Common myeloid progenitor, CD34-positive (primary cell): ENCODE measurements at regions not wholly inside any gene's neighbourhood (a gene's known extent, or its start where the extent isn't known, plus 50 kb on each side); places are given as distances from the start of the nearest gene placed in this dataset.

Experiments used
- CTCF ChIA-PET: fragments of 350-600 bp; sonication (Branson Sonifier 250); formaldehyde crosslinking; loops from one replicate; lab custom pipeline; 2021; ENCODE audit warnings: antibody characterized with exemption; lab: Charles Lee
- POLR2A ChIA-PET: fragments of 350-600 bp; sonication (Branson Sonifier 250); formaldehyde crosslinking; loops from one replicate; lab custom pipeline; 2021; ENCODE audit warnings: antibody characterized with exemption; lab: Charles Lee
- DNase-seq, 3 donors: peaks; one replicate each; pipeline versions ENCODE4 v3.0.0 to v3.0.0-alpha.2; 2013
- H3K27ac ChIP-seq, 2 experiments: 1 replicate in 1 of 2; 2 replicates in 1 of 2; pipeline ENCODE4 v1.7.0; 2013; ENCODE audit warnings: inconsistent platforms in 2 of 2, low read length in 2 of 2, mild to moderate bottlenecking in 2 of 2, low read depth in 1 of 2, moderate library complexity in 1 of 2; ENCODE audit not compliant: severe bottlenecking in 2 of 2, insufficient read depth in 1 of 2, poor library complexity in 1 of 2
- H3K27me3 ChIP-seq, 5 experiments: replicated peaks in 2 of 5; 1 replicate in 3 of 5; 2 replicates in 2 of 5; pipeline versions ENCODE4 v1.6.1 to v1.7.0; 2013; ENCODE audit warnings: low read length in 4 of 5, mild to moderate bottlenecking in 2 of 5, moderate library complexity in 2 of 5, inconsistent platforms in 1 of 5; ENCODE audit not compliant: insufficient read depth in 5 of 5, control insufficient read depth in 4 of 5
- H3K36me3 ChIP-seq, 4 experiments: 1 replicate in 2 of 4; 2 replicates in 2 of 4; pipeline versions ENCODE4 v1.6.1 to v1.7.0; 2013; ENCODE audit warnings: low read length in 3 of 4, control low read depth in 1 of 4, mild to moderate bottlenecking in 1 of 4; ENCODE audit not compliant: control insufficient read depth in 4 of 4, insufficient read depth in 4 of 4
- H3K4me1 ChIP-seq, 4 experiments: 1 replicate in 3 of 4; 2 replicates in 1 of 4; pipeline versions ENCODE4 v1.6.1 to v1.7.1; 2013; ENCODE audit warnings: low read length in 3 of 4, mild to moderate bottlenecking in 3 of 4, control low read depth in 1 of 4, inconsistent platforms in 1 of 4, moderate library complexity in 1 of 4; ENCODE audit not compliant: control insufficient read depth in 4 of 4, insufficient read depth in 4 of 4; ENCODE audit errors: control extremely low read depth in 1 of 4
- H3K4me3 ChIP-seq, 7 experiments: 1 replicate in 4 of 7; 2 replicates in 3 of 7; pipeline versions ENCODE4 v1.5.1 to v1.7.0; 2013; ENCODE audit warnings: mild to moderate bottlenecking in 7 of 7, low read length in 6 of 7, moderate library complexity in 6 of 7, inconsistent platforms in 2 of 7, low read depth in 2 of 7, control low read depth in 1 of 7; ENCODE audit not compliant: insufficient read depth in 4 of 7, control insufficient read depth in 1 of 7; ENCODE audit errors: extremely low read depth in 1 of 7
- H3K9me3 ChIP-seq, 5 experiments: 1 replicate in 4 of 5; 2 replicates in 1 of 5; pipeline versions ENCODE4 v1.6.1 to v1.7.1; 2013; ENCODE audit warnings: low read length in 4 of 5, mild to moderate bottlenecking in 2 of 5, inconsistent platforms in 1 of 5, low read depth in 1 of 5, moderate library complexity in 1 of 5; ENCODE audit not compliant: control insufficient read depth in 4 of 5, insufficient read depth in 2 of 5; ENCODE audit errors: control extremely low read depth in 1 of 5
- WGBS: methylation state at CpG from one replicate; pipeline ENCODE4 v1.1.5; 2013; ENCODE audit not compliant: insufficient coverage; 5-methylcytosine and 5-hydroxymethylcytosine counted together

DNA sequence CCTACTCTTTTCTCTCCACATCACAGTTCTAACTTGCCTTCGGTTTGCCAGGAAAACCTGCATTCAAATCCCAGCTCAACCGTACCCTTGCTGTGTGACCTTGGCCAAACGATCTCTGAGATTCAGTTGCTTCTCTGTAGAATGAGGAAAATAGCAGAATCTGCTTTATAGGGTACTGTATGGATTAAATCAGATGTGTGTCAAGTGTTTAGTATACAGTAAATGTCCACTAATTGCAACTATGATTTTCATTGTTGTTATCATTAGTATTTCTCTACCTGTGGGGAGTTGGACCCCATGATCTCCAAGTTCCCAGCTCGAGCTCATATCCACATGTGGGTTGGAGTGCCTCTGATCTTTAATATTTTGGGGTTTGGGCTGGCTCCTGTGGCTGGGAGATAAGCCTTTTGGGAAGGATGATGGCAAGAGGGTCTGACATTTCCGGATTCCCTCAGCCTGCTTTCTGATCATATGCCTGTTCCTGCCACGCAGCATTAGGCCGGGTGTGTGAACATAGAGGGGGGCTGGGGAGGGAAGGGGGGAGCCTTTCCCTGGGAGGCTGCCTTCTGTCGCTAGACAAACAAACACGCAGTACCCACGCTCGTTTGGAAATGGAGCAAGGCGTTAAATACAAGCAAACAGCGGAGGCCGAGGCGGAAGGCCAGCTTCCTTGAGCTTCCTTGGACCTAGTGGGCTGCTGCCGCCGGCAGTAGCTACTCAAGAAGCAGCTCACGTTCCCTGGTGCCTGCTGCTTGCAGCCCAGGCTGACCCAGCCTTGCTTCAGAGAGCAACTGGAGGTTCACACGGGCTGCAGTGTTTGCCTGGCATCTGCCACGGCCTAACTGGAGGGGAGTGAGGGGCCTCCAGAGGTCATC, 213.5 kb upstream of the LHX5 start:
- ChIA-PET CTCF (no interaction called here), POLR2A (no interaction called here)
- WGBS, result 76% methylated on average over 17 of the region's 20 CpGs

DNA sequence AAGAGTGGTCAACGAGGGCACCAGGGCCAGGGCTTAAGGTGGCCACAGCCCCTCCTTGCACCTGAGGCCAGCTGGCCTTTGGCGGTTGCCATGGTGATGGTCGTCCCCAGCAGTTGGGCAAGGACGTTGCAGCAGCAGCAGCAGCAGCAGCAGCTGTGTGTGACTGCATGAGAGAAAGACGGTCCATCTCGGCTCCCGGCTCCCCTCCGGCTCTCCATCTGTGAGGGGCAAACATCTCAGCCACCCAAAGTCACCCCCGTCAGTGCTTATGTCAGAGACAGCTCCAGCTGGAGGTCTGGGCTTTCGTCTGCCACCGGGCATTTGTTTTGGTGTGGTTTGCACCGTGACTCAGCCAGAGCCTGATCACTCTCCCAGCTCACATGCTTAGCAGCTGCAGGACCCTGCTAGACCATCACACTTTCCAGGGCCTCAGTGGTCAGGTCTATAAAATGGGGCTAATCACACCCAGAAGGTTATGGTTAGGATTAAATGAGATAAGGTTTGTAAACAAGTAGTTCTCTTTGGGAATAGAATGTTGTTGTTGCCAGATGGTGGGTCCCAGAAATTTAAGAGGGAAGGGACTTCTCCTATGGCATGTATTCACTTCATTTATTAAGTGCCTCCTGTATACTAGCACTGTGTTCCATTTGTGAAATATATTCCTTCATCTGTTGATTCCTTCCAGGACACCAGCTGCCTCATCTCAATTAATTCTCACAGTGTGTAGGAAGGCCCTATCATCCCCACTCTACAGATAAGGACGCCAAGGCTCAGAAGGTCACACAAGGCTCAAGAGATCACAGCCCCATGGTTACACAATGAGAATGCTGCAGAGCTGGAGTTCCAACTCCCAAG, 212.6 kb upstream of the LHX5 start:
- Histone ChIP-seq H3K27me3 (peaks cover 0 to 14% (median 3%) of the 10 kb centered on the region in 5 experiments), H3K4me1 (no peaks in the 10 kb centered on the region), H3K4me3 (no peak overlapping the region), H3K9me3 (no peaks in the 10 kb centered on the region), H3K36me3 (no peaks in the 10 kb centered on the region), H3K27ac (no peak overlapping the region)
- POLR2A ChIA-PET, result no interaction called here
- 76% methylated on average over 13 of the region's 13 CpGs for WGBS
- CTCF ChIA-PET, result interaction anchor here (0.8 kb wide), 1 partner anchor 21 kb away, joined by 3 read pairs; no protein-coding TSS in a partner anchor
- no peak for DNase-seq

More for the DNA sequence above, 213.5 kb upstream of the LHX5 start:
- Histone ChIP-seq H3K9me3 (no peaks in the 10 kb centered on the region), H3K4me1 (no peaks in the 10 kb centered on the region), H3K27me3 (peaks cover 0 to 14% (median 3%) of the 10 kb centered on the region in 5 experiments), H3K4me3 (no peak overlapping the region), H3K27ac (no peak overlapping the region), H3K36me3 (no peaks in the 10 kb centered on the region)
- DNase-seq, result no peak

DNA sequence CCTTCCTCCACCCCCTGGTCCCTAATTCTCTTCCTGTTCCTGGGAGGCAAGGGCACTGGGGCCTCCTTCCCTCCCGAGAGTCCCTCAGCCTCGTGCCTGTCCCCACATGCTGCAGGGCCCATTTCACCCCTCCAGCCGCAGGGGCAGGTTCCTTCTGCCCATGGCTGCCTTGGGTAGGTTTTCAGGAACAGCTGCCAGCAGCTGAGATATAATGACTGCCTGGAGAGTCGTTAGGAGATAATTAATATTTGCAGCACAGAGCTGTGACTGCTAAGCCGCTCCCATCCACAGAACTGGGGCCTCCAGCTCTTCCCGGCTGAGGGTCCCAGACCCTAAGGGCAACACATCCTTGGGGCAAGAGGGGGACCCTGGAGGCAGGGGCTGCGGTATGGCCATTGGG, 211.9 kb upstream of the LHX5 start:
- ChIA-PET POLR2A (no interaction called here), CTCF (interaction anchor here (0.8 kb wide), 1 partner anchor 22 kb away, joined by 3 read pairs; no protein-coding TSS in a partner anchor)
- Histone ChIP-seq H3K36me3 (no peaks in the 10 kb centered on the region), H3K4me1 (no peaks in the 10 kb centered on the region), H3K27ac (no peak overlapping the region), H3K9me3 (no peaks in the 10 kb centered on the region), H3K4me3 (no peak overlapping the region), H3K27me3 (peaks cover 0 to 14% (median 3%) of the 10 kb centered on the region in 5 experiments)
- 62% methylated on average over 6 of the region's 7 CpGs for WGBS
- no peak for DNase-seq

DNA sequence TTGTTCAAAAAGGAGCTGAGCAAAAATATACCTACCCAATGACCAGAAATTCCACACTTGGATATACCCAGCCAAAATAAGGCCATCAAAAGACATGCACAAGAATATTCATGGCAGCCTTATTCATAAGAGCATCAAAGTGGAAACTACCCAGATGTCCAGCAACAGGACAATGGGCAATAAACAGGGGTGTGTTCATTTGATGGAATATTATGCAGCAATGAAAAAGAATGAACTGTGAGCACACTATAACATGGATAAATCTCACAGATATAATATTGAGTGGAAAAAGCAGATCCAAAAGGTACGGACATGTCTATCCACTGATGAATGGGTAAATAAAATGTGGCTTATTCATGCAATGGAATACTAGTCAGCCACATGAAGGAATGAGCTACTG, 209.2 kb upstream of the LHX5 start:
- no peaks in the 10 kb centered on the region for H3K4me1 ChIP-seq
- ChIA-PET POLR2A (no interaction called here), CTCF (no interaction called here)
- no peak overlapping the region for H3K4me3 ChIP-seq
- H3K9me3 ChIP-seq, result no peaks in the 10 kb centered on the region
- DNase-seq, result no peak
- H3K27ac ChIP-seq, result no peak overlapping the region
- 100% methylated on average over 1 of the region's 1 CpG for WGBS
- H3K36me3 ChIP-seq, result no peaks in the 10 kb centered on the region
- peaks cover 2 to 23% (median 2%) of the 10 kb centered on the region in 5 experiments for H3K27me3 ChIP-seq

DNA sequence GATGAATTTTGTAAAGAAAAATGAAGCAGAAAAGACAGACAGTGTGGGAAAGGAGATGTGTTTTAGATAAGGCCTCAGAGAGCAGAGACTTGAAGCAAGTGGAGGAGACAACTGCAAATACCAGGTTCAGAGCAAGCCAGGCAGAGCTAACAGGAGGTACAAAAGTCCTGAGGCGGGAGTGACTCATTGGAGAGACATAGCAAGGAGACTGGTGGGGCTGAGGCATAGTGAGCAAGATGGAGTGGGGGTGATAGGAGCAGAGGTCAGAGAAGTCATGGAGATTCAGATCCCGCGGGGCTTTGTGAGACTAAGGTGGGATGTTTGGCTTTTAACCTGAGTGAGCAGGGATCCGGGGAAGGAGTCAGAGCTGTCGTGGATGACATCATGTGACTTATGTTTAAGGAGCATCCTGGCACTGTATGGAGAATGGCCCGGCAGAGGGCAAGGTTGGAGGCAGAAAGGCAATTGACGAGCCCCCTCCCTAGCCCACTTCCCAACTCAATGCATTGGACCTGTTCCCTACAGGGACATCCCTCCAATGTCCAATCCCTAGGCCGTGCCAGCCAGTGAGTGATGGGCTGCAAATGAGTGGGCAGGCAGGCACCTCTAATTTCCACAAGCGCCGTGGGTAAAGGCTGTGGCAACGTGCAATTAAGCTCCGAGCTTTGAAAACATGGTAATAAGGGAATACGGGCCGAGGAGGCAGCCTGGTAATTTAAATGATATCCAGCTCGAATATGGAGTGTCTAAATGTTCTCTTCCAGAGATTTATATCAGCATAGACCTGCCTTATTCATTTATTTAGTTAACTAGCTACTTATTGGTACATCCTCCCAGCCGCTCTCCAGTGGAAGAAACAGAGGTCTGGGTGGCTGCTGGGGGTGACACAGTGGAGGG, 206.8 kb upstream of the LHX5 start:
- Histone ChIP-seq H3K27me3 (peaks cover 2 to 35% (median 3%) of the 10 kb centered on the region in 5 experiments), H3K27ac (no peak overlapping the region), H3K4me3 (no peak overlapping the region), H3K4me1 (no peaks in the 10 kb centered on the region), H3K9me3 (no peaks in the 10 kb centered on the region), H3K36me3 (no peaks in the 10 kb centered on the region)
- ChIA-PET CTCF (interaction anchor here (0.7 kb wide), 1 partner anchor 11 kb away, joined by 3 read pairs; no protein-coding TSS in a partner anchor), POLR2A (no interaction called here)
- DNase-seq, result no peak
- WGBS, result 79% methylated on average over 12 of the region's 16 CpGs

DNA sequence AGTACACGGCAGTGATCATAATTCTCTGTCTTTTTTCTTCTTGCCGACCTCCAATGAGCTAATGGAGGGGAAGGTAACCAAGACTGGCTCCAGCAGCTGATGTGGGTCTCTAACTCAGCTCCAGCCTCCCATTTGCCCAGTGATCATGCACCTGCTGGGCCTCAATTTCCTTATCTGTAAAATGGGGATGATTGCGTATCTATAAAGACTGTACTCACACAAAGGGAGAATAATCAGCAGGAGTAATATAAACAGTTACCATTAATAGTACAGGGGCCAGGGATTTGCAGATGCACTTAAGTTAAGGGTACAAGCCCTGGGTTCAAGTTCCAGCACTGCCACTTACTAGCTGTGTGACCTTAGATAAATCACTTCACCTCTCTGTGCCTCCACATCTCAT, 204.9 kb upstream of the LHX5 start:
- no peak overlapping the region for H3K4me3 ChIP-seq
- ChIA-PET POLR2A (no interaction called here), CTCF (no interaction called here)
- H3K27me3 ChIP-seq, result peaks cover 2 to 42% (median 4%) of the 10 kb centered on the region in 5 experiments
- no peaks in the 10 kb centered on the region for H3K9me3 ChIP-seq
- no peak for DNase-seq
- WGBS, result 74% methylated on average over 2 of the region's 3 CpGs
- no peaks in the 10 kb centered on the region for H3K4me1 ChIP-seq
- H3K36me3 ChIP-seq, result no peaks in the 10 kb centered on the region
- H3K27ac ChIP-seq, result no peak overlapping the region
